Amygdala (tissue), 56 donors: ENCODE measurements at regions not wholly inside any gene's neighbourhood (a gene's known extent, or its start where the extent isn't known, plus 50 kb on each side); places are given as distances from the start of the nearest gene placed in this dataset.
A peak's percentile ranks its signal among the peaks of the same experiment; 100 is the strongest.

ENCODE experiments used
- DNase-seq, 56 donors: peaks; one replicate each; lab custom pipeline; 2025; lab: John Stamatoyannopoulos, UW

GRCh38 chr13:90757127-90757680 lies 590.3 kb upstream of the MIR17HG start:
- no peak for DNase-seq

GRCh38 chr13:90760639-90761038 lies 586.8 kb upstream of the MIR17HG start:
- no peak for DNase-seq

- DNase-seq, result no peak
Measured at GRCh38 chr13:90763476-90764150, 583.9 kb upstream of the MIR17HG start.

GRCh38 chr13:90766386-90766902 lies 581.0 kb upstream of the MIR17HG start:
- no peak for DNase-seq

GRCh38 chr13:90768116-90768515 lies 579.4 kb upstream of the MIR17HG start:
- no peak for DNase-seq

GRCh38 chr13:90769387-90769786 lies 578.1 kb upstream of the MIR17HG start:
- no peak for DNase-seq

GRCh38 chr13:90770334-90770733 lies 577.2 kb upstream of the MIR17HG start:
- no peak for DNase-seq

GRCh38 chr13:90773681-90774080 lies 573.8 kb upstream of the MIR17HG start:
- no peak for DNase-seq

GRCh38 chr13:90776051-90776748 lies 571.3 kb upstream of the MIR17HG start:
- DNase-seq, result no peak

GRCh38 chr13:90783273-90783672 lies 564.2 kb upstream of the MIR17HG start:
- DNase-seq, result no peak

GRCh38 chr13:90787007-90787406 lies 560.5 kb upstream of the MIR17HG start:
- DNase-seq, result no peak

GRCh38 chr13:90792335-90792734 lies 555.2 kb upstream of the MIR17HG start:
- DNase-seq, result no peak

GRCh38 chr13:90793261-90793820 lies 554.1 kb upstream of the MIR17HG start:
- no peak for DNase-seq

GRCh38 chr13:90796474-90796873 lies 551.0 kb upstream of the MIR17HG start:
- DNase-seq, result no peak

GRCh38 chr13:90797335-90797734 lies 550.2 kb upstream of the MIR17HG start:
- no peak for DNase-seq

- no peak for DNase-seq
Measured at GRCh38 chr13:90798381-90798780, 549.1 kb upstream of the MIR17HG start.

- peak in 33 of 56 donors; percentile 0 to 59 (median 4) for DNase-seq
Measured at GRCh38 chr13:90800082-90800746, 547.3 kb upstream of the MIR17HG start.

- no peak for DNase-seq
Measured at GRCh38 chr13:90801621-90802020, 545.9 kb upstream of the MIR17HG start.

- DNase-seq, result no peak
Measured at GRCh38 chr13:90803210-90803609, 544.3 kb upstream of the MIR17HG start.

- no peak for DNase-seq
Measured at GRCh38 chr13:90806016-90806615, 541.4 kb upstream of the MIR17HG start.
